Prostate gland (tissue), 2 donors: ENCODE measurements at regions not wholly inside any gene's neighbourhood (a gene's known extent, or its start where the extent isn't known, plus 50 kb on each side); places are given as distances from the start of the nearest gene placed in this dataset.

Source experiments
- CTCF ChIP-seq, 4 experiments: fragments of 200-600 bp in 2 of 4; fragments of 450-650 bp in 2 of 4; sonication (generic) in 2 of 4; IDR thresholded peaks; 1 replicate in 3 of 4; 2 replicates in 1 of 4; pipeline ENCODE4 v1.5.1; 2016 to 2019; ENCODE audit warnings: antibody characterized with exemption in 4 of 4, mild to moderate bottlenecking in 2 of 4, moderate library complexity in 2 of 4
- POLR2A ChIP-seq: fragments of 450-650 bp; IDR thresholded peaks from one replicate; pipeline ENCODE4 v1.6.1; 2016; ENCODE audit warnings: antibody characterized with exemption, mild to moderate bottlenecking
- POLR2AphosphoS5 ChIP-seq: sonication (generic); formaldehyde crosslinking; IDR thresholded peaks from one replicate; pipeline ENCODE4 v1.6.1; 2017; ENCODE audit warnings: antibody characterized with exemption

GRCh38 chr15:46897266-46897665 is 820.0 kb upstream of the SEMA6D start:
- no peak for TF ChIP-seq CTCF (IDR thresholded peaks at IDR 0.05)
- TF ChIP-seq POLR2A = no peak
- TF ChIP-seq POLR2AphosphoS5 = no peak
